LNCaP clone FGC (cell line): ENCODE measurements at regions not wholly inside any gene's neighbourhood (a gene's known extent, or its start where the extent isn't known, plus 50 kb on each side); places are given as distances from the start of the nearest gene placed in this dataset.
"Not testable (repeated sequence)": the region's sequence is repeated elsewhere in the genome, so short reads cannot be mapped to it uniquely, and the experiment has no call there.

Experiments used
- DNase-seq: peaks from one replicate; pipeline ENCODE4 v3.0.0-alpha.2; 2011; ENCODE audit warnings: low read depth
- H3K4me3 ChIP-seq: 2 replicates; pipeline ENCODE4 v1.5.1; 2011; ENCODE audit warnings: mild to moderate bottlenecking, low read depth, low read length, control low read depth
- CTCF ChIP-seq: IDR thresholded peaks from 2 replicates; pipeline ENCODE4 v1.5.1; 2012; ENCODE audit warnings: mild to moderate bottlenecking; ENCODE audit not compliant: control insufficient read depth, insufficient read depth; ENCODE audit errors: extremely low read depth

DNA sequence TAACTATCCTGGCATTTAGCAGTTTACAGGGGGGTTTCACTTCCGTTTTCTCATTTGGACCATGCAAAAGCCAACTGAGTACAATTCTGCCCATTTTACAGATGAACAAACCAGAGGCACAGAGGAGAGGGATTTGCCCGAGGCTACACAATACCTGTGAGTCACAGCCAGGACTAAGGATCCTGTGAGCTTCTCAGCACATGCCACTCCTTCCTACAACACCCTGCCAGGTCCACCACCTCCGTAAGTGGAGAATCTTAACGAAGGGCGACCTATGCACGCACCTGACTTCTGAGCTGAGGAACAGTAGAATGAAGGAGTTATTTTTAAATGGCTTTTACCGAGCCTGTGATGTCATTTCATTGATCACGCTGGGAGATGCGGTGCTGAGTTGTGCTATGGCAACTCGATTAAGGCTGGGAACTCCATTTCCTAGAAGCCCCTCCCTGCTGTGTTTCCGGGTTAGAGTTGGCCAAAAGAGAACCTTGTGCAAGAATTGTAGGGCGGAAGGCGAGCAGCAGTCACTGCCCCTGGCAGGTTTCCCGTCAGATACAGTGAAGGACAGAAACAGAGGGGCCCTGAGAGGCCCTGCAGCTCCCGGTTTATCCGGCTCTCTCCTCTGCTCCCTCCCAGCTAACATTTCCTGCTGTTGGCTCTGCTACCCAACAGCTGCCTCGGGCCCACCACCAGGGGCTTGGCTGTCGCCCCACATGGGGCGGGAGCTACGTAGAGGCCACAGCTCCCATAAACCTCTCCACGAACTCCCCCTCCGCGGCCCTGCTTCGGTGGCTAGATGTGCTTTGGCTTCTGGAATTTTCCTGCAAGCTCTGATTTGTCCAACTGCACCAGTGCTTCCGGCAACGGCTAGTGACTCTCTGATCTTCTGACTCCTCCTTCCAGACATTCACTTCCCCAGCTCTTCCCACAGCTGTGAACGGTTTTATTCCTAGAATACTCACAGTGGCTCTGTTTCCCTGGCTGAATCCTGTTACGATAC, 75.1 kb upstream of the USP9X start:
- TF ChIP-seq CTCF = no peak
- DNase-seq = no peak
- no peak overlapping the region for H3K4me3 ChIP-seq

DNA sequence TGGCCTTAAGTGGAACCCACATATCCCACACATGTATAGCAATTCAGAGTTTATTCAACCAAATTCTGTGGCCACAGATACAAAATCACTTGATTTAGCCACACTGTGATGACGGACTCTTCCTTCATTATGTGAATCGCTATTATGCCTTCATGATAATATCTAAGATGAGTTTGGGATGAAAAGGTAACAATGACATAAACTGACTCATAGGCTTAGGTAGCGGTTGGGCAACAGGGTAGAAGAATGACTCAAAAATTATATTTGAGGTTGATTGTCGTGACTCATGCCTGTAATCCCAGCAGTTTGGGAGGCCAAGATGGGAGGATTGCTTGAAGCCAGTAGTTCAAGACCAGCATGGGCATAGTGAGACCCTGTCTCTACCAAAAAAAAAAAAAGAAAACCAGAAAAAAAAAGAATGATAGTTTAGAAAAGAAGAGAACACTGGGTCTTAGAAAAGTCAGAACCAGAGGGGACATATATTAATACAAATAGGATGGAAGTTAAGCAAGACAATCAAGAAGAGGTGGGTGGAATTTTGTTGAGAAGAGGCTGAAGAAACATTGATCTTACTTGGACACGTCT, 70.4 kb upstream of the USP9X start:
- no peak overlapping the region for H3K4me3 ChIP-seq
- no peak for DNase-seq
- TF ChIP-seq CTCF = no peak

- not testable (repeated sequence) for DNase-seq, H3K4me3 ChIP-seq
Observed at GRCh38 chrX:41017785-41018184, 67.5 kb upstream of the USP9X start.

GRCh38 chrX:41018391-41019040, 66.7 kb upstream of the USP9X start:
- DNase-seq = not testable (repeated sequence)

DNA sequence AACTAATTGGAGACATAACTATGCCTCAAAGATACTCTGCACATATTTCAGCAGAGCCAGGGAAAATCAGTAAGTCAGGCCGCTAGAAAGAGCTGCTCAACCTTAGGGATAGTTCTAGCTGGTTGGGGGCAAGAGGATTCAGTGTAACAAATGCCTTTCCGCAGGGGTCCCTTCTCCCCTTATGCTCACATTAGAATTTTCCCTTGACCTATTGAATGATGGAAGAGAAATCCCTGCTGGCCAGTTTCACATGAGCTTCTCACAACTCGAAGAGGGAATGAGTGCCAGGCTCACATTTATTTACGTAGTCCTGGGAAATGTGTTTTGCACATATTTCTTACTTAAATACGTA, 66.2 kb upstream of the USP9X start:
- no peak for DNase-seq
- no peak for TF ChIP-seq CTCF
- H3K4me3 ChIP-seq = no peak overlapping the region

More at GRCh38 chrX:41018391-41019040, 66.7 kb upstream of the USP9X start:
- not testable (repeated sequence) for H3K4me3 ChIP-seq

GRCh38 chrX:41022566-41022965, 62.7 kb upstream of the USP9X start:
- no peak for TF ChIP-seq CTCF
- DNase-seq = no peak
- H3K4me3 ChIP-seq = no peak overlapping the region

- no peak overlapping the region for H3K4me3 ChIP-seq
- no peak for TF ChIP-seq CTCF
- DNase-seq = no peak
Observed at GRCh38 chrX:41023098-41023497, 62.1 kb upstream of the USP9X start.

- not testable (repeated sequence) for DNase-seq, H3K4me3 ChIP-seq
Observed at GRCh38 chrX:41024335-41024734, 60.9 kb upstream of the USP9X start.
